NT2/D1 (cell line): ENCODE measurements at regions not wholly inside any gene's neighbourhood (a gene's known extent, or its start where the extent isn't known, plus 50 kb on each side); places are given as distances from the start of the nearest gene placed in this dataset.

Source experiments
- YY1 ChIP-seq: IDR thresholded peaks from 2 replicates; pipeline ENCODE4 v1.6.1; 2011; ENCODE audit not compliant: insufficient read length, insufficient read depth
- ZNF274 ChIP-seq: IDR thresholded peaks from 2 replicates; pipeline ENCODE4 v1.6.1; 2011; ENCODE audit warnings: mild to moderate bottlenecking, low read depth, low read length

DNA sequence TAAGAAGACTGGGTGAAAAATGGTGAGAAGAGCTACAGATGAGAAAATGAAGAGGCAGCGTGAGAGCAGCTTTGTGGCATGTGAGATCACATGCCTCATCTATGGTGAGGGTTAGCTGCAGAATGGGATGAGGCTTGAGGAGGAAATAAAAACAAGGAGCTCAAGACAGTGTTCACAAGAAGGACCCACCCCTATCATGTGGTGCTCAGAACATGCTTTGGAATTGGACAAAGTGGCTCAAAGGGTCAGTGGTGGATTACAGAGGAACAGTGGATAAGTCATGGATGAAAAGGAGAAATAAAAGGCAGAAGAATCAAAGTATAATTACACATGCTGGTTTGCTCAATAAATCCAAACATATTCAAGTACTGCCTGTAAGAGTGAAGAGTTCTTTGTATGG lies 126.9 kb upstream of the UST start:
- no peak for TF ChIP-seq YY1
- TF ChIP-seq ZNF274, result no peak
